ENCODE measurements at regions not wholly inside any gene's neighbourhood (a gene's known extent, or its start where the extent isn't known, plus 50 kb on each side); places are given as distances from the start of the nearest gene placed in this dataset.

GRCh38 chr12:4099276-4099675 lies 174.3 kb upstream of the CCND2 start:
- DNase-seq: no peak

DNA sequence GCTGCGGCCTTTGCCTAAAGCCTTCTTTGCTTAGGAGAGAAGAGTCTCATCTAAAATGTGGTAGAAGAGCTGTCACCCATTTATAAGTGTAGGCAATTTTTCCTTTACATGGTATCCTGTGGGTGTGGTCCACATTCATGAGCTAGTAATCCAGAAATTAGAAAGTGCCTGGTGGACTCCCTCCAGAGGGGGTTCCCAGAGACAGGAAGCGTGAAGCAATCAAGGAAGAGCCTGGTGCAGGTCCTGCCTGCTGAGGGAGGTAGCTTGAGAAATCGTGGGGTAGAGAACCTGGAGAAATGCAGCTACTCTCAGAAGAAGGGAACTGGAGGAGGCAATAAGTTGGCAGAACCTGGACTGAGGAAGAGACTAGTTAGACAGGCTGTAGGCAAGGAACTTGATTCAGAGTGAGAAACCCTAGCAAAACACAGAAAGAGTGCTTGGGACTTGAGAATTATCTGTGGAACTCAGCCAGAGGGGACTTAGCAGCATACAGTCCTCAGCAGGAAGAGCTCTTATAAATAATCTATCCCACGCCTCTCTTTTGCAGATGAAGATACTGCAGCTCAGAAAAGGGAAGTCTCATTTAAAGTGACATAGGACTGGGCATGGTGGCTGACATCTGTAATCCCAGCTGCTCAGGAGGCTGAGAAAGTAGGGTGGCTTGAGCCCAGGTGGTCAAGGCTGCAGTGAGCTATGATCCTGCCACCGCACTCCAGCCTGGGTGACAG lies 182.4 kb upstream of the CCND2 start:
- DNase-seq: no peak

DNA sequence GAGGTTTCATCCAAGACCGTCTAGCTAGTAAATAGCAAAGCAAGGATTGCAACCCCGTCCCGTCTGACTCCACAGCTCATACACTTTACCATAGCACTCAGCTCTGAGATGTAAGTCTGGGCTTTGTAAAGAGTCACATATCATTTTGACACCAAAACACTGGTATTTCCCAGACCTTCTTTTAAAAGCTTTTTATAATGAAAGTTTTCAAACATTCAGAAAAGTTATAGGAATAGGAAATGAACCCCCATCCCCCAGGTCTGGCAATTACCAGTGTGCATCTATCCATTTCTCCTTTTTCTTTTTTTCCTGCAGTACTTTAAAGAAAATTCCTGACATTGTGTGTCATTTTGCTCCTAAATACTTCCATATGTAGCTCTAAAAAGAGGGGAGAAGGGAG lies 183.6 kb upstream of the CCND2 start:
- DNase-seq: no peak

- DNase-seq: no peak
These were observed 184.4 kb upstream of the CCND2 start for GRCh38 chr12:4089121-4089606.

DNA sequence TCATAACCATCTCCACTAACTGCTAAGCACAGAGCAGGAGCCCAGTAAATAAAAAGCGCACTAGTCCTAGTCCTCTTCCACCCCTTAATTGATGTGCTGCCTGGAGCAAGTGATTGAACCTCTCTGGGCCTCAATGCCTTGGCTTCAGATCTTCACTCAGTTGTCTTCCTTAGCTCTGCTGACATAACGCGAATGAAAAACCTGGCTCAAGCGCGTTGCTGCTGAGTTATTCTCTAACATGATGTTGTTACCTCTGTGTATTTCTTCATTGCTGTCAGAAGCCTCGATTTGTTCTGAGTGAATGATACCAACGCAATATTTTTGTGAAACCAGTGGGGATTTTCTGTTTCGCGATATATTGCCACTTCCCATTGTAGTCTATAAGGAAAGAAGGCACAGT lies 185.1 kb upstream of the CCND2 start:
- no peak for DNase-seq

DNA sequence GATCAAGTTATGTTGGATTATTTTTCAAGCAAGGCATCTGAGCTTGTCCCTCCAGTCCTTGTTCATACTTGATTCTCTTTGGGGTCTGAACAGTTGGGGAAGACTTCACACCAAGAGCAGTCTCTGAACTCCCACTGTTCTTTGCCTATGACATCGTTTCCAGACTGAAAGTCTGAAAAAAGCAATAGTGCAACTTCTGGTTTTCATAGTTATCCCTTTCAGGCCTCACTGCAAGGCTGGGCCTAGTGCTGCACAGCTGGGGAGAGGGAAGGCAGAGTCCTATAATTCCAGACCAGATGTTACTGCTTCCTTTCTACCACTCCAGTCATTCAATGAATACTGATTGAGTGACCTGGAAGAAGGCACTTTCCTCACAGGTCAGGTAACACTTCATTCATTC lies 187.1 kb upstream of the CCND2 start:
- DNase-seq: no peak

DNA sequence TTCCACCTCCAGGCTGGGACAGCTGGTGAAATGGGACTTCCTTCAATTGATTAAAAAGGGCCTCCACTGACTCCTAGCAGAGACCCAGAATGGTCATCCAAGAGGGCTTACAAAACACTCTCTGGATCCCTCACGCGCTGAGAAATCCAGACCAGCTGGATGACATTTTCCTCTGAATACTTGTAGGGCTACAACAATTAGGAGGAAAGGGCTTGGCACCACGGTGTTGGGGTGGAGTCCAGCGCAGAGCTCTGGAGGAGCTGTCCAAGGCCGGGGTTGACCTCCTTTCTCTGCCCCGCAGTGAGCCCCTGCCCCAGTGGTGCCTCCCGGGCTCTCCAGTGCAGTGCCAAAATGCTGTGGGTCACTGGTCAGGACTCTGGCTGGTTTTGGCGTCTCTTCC lies 189.0 kb upstream of the CCND2 start:
- no peak for DNase-seq

- no peak for DNase-seq
These were observed 190.7 kb upstream of the CCND2 start for GRCh38 chr12:4082809-4083403.

DNA sequence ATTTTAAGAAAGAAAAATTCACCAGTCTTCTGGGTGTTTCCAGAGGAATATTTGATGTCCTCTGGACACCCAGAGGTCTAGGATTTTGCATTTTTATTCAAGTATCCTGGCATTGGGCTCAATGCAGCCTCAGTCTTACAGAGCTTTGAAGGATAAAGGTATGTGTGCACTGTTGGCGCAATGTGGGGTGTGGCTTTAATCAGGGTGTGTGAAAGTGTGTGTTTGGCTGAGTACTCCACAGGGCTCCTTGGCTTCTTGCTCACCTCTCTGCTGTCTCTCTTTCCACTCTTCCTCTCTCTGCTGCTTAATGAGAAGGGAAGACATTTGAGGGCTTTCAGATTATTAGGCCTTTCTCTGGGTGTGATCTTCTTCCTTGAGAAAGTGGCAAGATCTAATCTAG lies 193.3 kb upstream of the CCND2 start:
- DNase-seq: no peak

DNA sequence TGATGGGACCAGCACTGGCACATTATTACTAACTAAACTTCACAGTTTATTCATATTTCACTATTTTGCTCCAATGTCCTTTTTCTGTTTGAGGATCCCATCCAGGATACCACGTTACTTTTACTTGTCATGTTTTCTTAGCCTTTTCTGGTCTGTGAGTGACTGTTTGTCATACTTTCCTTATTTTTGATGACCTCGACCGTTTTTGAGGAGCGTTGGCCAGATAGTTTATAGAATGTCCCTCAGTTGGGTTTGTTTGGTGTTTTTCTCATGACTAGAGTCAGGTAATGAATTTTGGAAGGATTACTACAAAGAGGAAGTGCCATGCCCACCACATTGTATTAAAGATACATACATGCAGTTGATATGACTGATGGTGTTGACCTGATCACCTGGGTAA lies 199.4 kb upstream of the CCND2 start:
- DNase-seq: no peak

DNA sequence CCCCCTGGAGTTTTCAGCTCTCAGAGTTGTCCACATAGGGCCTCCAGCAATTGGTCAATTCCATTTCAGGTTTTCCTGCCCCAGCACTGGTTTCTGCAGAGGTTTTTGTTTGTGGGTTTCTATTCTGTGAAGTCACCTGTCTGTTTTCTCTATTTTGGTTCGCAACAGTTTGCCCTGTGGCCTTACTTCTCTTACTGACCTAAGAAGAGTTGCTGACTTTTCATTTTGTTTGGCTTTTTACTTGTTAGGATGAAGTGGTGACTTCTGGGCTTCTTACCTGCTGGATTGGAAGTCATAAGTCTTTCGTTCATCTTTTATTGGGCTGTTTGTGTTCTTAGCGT lies 196.4 kb upstream of the PARP11 start:
- no peak for DNase-seq

GRCh38 chr12:4068981-4069669 lies 195.9 kb upstream of the PARP11 start:
- DNase-seq: no peak

- DNase-seq: no peak
These were observed 190.8 kb upstream of the PARP11 start for GRCh38 chr12:4064008-4064407.

- DNase-seq: no peak
These were observed 186.8 kb upstream of the PARP11 start for GRCh38 chr12:4059898-4060568.

- no peak for DNase-seq
These were observed 184.0 kb upstream of the PARP11 start for GRCh38 chr12:4056910-4057845.

GRCh38 chr12:4054630-4055029 lies 181.4 kb upstream of the PARP11 start:
- DNase-seq: no peak

GRCh38 chr12:4052691-4053090 lies 179.5 kb upstream of the PARP11 start:
- DNase-seq: no peak

DNA sequence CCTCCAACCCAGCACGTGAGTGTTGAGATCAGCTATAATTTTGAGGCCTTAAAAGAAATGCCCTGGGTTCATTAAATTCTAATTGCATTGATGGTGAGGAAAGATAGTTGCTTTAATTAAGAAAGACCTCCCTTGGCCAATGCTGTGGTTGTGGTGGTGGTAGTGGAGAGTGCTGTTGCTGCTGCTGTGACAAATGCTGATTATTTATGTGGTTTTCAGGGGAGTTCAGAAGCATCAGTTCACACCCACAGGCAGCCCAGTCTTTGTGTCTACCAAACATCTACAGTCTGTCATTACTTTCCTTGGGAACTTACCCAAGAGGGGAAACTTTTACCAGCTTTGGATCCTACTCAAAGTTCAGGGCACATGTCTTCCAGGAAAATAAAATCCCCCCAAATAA lies 178.4 kb upstream of the PARP11 start:
- no peak for DNase-seq

- DNase-seq: no peak
These were observed 177.1 kb upstream of the PARP11 start for GRCh38 chr12:4050340-4050739.

DNA sequence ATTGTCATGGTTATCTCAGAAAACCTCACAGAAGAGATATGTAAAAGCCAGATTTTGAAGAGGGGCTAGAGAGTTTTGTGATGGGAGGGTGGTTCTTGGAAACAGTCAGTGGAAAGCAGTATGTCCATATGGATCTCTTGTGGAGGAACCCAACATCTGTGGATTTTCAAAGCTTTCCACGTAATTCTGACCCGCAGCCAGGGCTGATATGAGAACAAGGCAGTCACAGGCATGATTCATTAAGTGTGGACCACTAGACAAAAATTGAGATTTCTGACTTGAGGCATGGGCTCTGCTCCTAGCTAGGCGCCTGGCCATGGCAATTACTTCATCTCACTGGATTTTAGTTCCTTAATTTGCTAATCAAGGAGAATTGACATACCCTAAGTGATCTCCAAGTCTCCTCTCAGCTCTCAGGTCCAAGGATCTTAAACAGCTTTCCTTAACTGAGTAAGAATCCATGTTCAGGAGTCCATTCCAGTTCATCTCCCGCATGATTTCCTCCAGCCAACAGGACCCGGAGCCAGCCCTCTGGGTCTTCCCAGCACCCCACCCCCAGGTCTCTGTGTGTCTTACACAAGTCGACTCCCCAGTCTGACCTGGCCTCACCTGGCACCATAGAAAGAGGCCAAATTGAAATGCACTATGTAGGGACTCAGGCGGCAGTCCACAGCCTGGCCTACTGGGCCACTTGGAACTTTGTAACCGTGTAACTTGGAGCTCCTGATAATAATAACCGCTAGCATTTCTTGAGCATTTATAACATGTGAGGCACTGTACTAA lies 176.3 kb upstream of the PARP11 start:
- DNase-seq: no peak

GRCh38 chr12:4047421-4047820 lies 174.2 kb upstream of the PARP11 start:
- no peak for DNase-seq

DNA sequence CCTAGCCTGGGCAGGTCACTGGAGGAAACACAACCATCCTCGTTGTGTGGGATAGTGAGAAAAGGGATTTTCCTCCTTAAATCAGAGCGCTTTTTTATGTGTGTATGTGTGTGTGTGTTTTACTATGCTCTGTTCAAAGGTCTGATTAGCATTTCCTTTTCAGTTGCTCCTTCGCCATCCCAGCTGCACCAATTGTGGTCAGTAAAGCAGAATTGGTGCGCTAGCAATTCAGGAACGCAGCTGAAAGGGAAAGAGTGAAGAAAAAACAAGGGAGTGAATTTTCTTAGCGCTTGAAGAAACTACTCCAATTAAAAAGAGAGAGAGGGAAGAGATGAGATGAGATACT lies 173.3 kb upstream of the PARP11 start:
- DNase-seq: no peak

Data from activated naive CD4-positive, alpha-beta T cell treated with anti-CD3 and anti-CD28 coated beads, Interleukin-2, amount 50 U/mL, for 16 hours (primary cell).